T1000 (cell line): ENCODE measurements at regions not wholly inside any gene's neighbourhood (a gene's known extent, or its start where the extent isn't known, plus 50 kb on each side); places are given as distances from the start of the nearest gene placed in this dataset.
A peak's percentile ranks its signal among the peaks of the same experiment; 100 is the strongest.
"Not testable (repeated sequence)": the region's sequence is repeated elsewhere in the genome, so short reads cannot be mapped to it uniquely, and the experiment has no call there.

Experiments
- DNase-seq: peaks from one replicate; lab custom pipeline; 2025; ENCODE audit warnings: mixed read lengths; lab: John Stamatoyannopoulos, UW

- not testable (repeated sequence) for DNase-seq
These were observed 111.4 kb upstream of the METTL9 start for GRCh38 chr16:21487956-21488355.

- not testable (repeated sequence) for DNase-seq
These were observed 100.3 kb upstream of the METTL9 start for GRCh38 chr16:21499046-21499445.

- peak; percentile 54 for DNase-seq
These were observed 98.0 kb upstream of the METTL9 start for GRCh38 chr16:21501223-21501868.

DNA sequence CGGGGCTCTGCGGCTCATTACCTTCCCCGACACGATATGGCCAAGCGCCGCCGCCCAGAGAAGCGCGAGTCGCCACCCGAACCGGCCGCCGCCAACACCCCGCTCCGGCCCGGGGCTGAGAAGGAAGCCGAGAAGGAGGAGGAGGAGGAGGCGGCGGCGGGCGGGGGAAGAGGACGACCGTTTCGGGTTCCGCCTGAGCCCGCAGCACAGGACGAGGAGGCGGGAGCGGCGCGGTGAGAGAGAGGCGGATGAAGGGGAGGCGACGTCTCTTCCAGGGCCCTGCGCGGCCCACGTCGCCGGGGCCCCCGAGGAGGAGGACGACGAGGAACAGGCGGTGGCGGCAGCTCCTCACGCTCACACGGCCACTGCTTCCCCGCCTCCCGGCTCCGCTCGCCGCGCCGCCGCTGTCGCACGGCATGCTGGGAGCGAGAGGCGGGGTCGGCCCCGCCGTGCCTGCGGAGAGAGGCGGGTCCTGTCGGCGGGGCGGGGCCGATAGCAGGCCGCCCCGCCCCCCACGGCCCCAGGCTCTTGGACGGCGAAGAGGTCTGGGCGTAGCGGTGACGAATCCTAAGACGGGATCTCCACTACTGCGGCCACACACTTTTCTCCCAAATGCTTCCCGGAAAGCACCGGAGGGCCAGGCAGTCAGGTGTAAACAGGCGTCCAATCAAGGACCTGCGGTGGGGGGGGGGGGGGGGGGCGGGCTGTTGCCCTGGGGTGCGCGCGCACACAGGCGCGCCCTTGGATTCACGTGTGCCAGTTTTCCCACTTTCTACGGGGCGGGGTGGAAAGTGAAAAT, 97.3 kb upstream of the METTL9 start:
- peak; percentile 98 for DNase-seq

- not testable (repeated sequence) for DNase-seq
These were observed 95.8 kb upstream of the METTL9 start for GRCh38 chr16:21503574-21503920.

DNA sequence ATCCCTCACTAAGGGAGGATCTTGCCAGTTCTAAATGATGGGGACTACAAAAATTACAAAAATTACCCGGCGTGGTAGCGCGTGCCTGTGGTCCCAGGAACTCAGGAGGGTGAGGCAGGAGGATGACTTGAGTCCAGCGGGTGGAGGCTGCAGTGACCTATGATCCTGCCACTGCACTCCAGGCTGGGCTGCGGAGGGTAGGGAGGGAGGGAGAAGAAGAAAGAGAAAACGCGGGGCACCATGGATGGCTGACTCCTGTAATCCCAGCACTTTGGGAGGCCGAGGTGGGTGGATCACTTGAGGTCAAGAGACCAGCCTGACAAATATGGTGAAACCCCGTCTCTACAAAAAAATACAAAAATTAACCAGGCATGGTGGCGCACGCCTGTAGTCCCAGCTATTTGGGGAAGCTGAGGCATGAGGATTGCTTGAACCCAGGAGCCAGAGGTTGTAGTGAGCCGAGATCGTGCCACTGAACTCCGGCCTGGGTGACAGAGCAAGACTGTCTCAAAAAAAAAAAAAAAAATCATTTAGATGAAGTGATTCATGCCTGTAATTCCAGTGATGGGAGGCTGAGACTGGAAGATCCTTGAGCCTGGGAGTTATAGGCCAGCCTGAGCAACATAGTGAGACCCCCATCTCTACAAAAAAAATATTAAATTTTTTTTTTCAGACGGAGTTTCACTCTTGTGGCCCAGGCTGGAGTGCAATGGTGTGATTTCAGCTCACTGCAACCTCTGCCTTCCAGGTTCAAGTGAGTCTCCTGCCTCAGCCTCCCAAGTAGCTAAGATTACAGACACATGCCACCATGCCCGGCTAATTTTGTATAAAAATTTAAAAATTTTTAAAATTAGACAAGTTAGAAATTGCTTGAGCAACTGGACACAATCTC, 95.2 kb upstream of the METTL9 start:
- not testable (repeated sequence) for DNase-seq

DNA sequence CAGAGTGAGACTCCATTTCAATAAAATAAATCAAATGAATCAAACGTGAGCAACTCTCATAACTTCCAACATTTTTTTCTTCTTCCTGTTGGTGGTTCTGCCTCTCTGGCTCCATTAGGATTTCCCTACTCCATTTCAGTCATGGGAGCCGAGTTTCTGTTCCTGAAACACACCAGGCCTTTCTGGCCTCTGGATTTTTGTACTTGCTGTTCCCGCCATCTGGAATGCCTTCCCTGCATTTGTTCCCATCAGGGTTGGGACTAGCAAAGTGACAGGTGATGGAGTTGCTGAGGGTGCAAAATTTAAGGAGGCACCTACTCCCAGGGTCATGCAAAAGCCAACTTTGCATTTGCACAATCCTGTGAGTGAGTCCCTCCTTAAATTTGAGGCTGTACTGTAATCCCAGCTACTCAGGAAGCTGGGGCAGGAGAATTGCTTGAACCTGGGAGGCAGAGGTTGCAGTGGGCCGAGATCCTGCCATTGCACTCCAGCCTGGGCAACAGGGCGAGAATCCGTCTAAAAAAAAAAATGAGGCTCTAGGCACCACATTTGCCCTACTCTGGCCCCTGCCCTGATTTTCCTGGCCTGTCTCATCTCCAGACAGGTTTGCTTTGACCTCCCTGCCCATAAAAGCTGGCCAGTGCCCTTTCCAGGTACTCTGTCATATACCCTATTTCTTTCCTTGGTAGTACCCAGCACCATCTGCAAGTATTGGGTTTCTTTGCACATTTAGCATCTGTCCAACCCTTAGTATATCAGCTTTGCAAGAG, 93.4 kb upstream of the METTL9 start:
- DNase-seq: not testable (repeated sequence)

DNA sequence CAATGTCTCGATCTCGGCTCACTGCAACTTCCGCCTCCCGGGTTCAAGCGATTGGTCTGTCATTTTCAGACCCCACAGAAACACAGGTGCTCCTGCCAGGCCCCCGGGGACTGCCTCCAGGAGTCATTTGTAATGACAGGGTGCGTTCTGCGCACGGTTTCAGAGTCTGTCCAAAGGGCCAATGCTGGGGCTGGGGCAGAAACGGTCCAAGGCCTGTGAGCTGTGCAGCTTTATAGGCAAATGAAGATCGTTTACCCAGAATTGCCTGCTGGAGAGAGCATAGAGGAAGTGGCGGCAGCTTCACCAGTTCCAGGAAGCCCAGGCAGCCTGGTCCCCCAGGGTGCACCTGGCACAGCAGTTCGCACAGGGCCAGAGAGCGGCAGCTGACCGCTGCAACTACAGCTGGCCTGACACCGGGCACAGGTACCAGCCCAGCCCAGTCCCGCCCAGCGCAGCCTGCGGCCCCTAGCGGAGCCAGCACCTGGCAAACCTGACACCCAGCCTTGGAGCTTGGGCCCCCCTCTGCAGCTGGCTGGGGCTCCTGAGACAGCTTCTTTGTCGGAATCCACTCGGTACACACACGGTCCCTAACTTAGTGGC, 92.4 kb upstream of the METTL9 start:
- not testable (repeated sequence) for DNase-seq

GRCh38 chr16:21507631-21508305, 91.6 kb upstream of the METTL9 start:
- DNase-seq: not testable (repeated sequence)

- not testable (repeated sequence) for DNase-seq
These were observed 90.5 kb upstream of the METTL9 start for GRCh38 chr16:21508661-21509436.

- not testable (repeated sequence) for DNase-seq
These were observed 89.8 kb upstream of the METTL9 start for GRCh38 chr16:21509437-21510086.

GRCh38 chr16:21510869-21511255, 88.5 kb upstream of the METTL9 start:
- DNase-seq: not testable (repeated sequence)

DNA sequence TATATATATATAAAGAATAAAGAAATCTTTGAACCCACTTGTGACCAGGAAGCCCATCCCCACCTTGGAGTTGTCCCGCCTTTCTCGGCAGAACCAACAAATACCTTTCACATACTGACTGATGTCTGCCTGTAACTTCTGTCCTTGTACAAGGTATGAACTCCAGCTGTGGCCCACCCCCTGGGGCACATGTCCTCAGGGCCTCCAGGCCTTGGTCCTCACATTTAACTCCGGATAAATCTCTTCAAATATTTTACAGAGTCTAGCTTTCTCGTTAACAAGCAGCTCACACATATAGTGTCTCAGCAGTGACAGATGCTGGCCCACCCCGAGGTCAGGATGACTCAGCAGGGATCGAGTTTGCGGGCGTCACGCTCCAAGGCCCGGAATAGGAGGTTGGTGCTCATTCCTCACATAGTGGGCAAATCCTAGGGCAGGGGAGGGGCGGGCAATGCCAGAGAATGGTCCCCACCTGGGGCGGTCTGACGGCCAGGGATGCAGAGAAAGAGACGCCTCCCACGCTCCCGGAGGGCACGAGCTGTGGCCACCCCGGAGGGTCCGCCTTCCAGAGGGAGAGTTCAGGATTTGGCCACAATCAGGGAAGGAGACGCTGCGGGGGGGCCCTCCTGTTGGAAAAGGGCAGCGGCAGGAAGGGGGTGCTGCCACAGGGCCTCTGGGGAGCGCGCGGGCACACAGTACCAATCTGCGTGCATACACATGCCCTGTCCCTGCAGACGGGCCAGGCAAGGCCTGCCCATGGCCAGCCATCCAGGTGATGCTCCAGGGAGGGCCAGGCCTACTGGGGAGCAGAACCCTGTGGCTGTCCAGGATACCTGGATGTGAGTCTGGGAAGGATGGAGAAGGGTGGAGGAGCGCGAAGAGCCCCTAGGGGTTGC, 87.8 kb upstream of the METTL9 start:
- peak; percentile 87 for DNase-seq

DNA sequence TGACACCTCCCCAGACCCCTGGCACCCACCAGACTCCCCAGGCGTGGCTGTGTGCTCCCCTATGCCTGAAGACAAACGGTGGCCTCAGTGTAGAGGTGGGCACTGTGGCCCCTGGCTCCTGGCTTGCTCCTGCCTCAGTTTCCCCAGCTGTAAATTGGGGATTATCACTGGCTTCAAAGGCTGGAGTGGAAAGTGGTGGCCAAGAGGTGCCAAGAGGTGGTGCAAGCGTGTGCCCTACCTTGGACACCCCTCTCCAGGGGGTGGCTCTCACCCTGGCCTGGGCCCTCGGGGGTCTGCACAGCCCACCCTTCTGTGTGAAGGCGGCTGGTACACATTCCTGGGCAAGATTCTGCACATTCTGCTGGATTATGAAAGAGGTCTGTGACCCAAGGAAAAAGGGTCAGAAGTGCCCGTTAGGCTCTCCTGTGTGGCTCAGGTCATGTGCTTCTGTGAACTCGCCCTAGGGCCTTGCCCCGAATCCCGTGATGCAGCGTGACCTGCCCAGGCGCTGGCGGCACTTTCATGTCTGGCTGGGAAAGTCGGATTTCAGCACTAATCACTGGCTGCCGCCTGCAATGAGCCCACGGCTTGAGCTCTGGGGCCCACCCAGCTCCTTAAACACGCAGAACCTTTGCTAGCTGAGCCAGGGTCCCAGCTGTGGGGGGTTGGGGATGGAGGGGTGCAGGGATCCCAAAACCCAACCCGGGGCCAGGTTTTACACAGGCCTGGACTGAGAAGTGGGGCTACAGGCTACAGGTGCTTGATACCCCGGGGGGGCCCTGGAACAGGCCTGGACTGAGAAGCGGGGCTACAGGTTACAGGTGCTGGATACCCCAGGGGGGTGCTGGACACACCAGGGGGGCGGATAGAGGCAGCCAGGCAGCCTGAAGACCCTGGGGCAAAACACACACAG, 86.8 kb upstream of the METTL9 start:
- not testable (repeated sequence) for DNase-seq

DNA sequence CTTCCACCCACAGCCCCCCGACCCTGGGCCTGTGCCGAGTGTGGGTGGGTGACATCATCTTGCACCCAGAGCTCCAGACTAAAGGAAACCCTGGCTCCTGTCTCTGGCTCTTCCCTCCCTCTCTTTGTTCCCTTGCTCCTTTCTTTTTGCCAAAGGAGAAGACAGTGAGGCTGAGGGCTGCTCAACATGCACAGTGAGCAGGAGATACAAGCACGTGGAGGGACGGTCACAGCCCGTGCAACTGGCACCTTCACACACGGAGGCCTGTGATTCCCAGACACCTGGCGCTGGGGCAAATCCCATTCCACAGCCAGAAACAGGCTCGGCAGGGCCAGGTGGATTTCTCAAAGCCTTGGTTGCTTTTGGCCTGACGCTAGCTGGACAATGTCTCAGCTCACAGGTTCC, 86.0 kb upstream of the METTL9 start:
- DNase-seq: not testable (repeated sequence)

GRCh38 chr16:21513812-21514473, 85.4 kb upstream of the METTL9 start:
- not testable (repeated sequence) for DNase-seq

- not testable (repeated sequence) for DNase-seq
These were observed 84.9 kb upstream of the METTL9 start for GRCh38 chr16:21514474-21514840.
